ENCODE measurements at regions not wholly inside any gene's neighbourhood (a gene's known extent, or its start where the extent isn't known, plus 50 kb on each side); places are given as distances from the start of the nearest gene placed in this dataset.

DNA sequence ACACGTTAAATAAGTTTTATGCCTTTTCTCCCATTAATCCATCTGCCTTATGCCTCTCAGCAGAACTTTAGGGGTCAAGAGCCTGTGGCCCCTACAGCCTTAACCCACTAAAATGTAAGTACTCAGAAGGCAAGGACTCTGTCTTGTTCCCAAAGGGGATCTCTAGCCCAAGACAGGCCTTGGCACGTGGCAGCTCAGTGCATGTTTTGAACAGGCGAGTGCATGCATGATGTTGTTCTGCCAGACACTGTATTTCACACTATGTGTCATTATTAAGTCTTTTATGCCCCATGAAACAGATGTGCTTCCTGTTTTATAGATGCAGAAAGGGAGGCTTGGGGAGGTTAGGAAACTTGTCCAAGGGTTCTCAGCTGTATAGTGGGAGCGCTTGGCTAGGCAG lies 102.8 kb downstream of the ETS2 start:
- no peak for DNase-seq

- no peak for DNase-seq
Observed at GRCh38 chr21:38905752-38906151, 100.0 kb downstream of the ETS2 start.

DNA sequence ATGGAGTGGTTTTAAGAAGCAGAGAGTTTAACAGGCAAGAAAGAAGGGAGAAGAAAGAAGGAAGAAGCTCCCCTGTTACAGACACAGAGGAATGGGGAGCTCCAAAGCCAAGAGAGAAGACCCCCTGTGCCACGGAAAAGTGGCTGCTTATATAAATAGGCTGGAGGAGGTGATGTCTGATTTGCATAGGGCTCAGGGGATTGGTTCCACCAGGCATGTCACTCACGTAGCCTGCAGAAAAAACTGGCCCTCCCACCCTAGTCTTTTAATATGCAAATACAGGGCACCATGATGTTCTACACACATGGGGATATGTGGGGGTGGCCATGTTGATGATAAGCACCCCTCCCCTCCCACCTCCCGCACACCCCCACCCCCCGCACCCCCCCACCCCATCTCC lies 99.6 kb downstream of the ETS2 start:
- no peak for DNase-seq

GRCh38 chr21:38903690-38904139 lies 98.0 kb downstream of the ETS2 start:
- DNase-seq = no peak

- no peak for DNase-seq
Observed at GRCh38 chr21:38902608-38903445, 97.1 kb downstream of the ETS2 start.

GRCh38 chr21:38900499-38900898 lies 94.8 kb downstream of the ETS2 start:
- DNase-seq = no peak

GRCh38 chr21:38899985-38900384 lies 94.3 kb downstream of the ETS2 start:
- DNase-seq = peak; percentile 38 to 62 (median 46)

- no peak for DNase-seq
Observed at GRCh38 chr21:38899277-38899947, 93.7 kb downstream of the ETS2 start.

GRCh38 chr21:38898422-38899096 lies 92.8 kb downstream of the ETS2 start:
- DNase-seq = peak; percentile 71 to 89 (median 87)

DNA sequence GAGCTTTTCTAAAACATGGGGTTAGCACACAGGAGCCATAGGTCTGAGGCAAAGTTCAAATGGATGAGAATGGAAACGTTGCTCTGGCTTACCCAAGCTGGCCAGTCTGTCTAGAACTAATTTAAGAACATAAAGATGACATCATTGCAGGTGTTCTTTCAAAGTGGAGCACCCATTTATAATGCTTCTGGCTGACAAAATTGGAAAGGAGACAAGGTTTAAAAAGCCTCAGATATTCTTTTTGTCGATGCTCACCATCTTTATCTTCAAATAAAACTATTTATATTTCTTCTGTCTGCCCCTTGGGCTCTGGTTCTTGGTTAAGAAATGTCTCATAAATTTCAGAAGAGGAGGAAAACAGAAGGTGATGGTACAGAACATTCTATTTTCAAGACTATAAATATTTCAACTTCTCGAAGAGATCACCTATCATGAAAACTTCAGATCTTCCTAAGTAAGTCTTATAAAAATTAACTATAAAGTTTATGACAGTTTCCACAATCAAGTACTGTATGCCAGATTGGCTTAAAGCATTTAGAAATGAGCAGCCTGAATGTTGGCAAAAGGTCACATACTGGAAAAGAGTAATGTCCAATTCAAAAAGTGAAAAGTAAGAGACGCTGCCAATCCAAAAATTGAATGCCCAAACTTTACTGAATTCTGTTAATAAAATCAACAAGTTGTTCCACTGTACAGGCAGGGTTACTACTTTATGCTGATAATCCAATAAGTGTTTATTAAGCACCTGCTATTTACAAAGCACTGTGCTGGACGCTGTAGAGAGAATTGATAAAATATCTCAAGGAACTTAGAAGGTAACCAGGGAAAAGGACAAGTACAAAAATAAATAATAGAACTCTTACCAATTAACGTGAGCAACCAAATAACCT lies 92.0 kb downstream of the ETS2 start:
- DNase-seq = no peak

DNA sequence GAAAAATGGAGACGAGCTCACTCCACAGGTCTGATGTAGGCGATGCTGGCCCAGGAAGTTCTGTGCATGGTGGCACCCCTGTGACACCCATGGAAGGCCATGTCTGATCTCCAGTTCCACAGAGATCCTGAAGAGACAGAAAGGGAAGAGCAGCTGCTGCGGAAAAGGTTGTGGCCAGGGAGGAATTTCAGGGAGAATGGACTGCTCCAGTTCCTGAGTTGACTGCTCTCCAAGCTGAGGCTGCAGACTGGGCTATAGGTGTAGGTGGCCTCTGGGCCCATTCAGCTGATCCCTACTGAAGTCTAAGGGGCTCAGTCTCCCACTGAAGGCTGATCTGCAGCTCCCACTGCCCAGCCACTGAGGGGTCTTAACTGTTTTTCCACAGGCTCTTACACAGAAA lies 89.2 kb downstream of the ETS2 start:
- DNase-seq = no peak

GRCh38 chr21:38888991-38889561 lies 83.3 kb downstream of the ETS2 start:
- no peak for DNase-seq

GRCh38 chr21:38887749-38888148 lies 82.0 kb downstream of the ETS2 start:
- no peak for DNase-seq

- no peak for DNase-seq
Observed at GRCh38 chr21:38887062-38887686, 81.4 kb downstream of the ETS2 start.

DNA sequence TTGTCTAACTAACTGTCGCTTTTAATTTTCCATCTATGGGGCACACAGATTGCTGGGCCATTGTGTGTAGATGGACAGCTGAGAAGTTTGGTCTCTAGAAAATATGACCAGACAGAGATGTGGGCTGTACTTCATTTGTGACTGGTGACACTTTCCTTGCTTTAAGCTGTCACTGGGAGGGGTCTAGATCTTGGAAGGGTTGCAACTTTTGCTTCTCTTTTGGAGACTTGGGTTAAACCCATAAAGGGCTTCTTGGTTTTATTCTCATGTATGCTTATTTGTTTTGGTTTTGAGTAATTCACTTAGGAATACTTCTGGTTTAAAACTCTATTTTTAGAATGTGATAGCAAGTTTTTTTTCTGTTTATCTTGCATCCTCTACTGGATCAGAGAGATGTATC lies 80.2 kb downstream of the ETS2 start:
- DNase-seq = no peak

DNA sequence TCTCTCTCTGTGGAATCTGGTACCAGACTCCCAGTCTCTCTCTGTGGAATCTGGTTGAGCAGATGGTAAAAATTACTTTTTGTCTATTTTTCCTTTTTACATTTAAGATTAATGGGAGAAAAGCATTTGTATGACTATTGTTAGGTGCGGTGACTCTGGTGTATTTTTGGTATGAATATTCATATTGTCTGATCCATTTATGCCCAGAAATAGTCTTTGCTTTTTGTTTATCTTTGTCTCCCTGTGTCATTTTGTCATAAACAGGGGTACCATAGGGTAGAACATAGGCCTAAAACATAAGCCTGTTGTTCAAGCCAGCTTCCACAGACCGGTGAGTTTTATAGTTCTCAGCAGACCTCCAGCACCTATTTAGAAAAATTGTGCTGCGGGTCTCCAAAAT lies 78.7 kb downstream of the ETS2 start:
- no peak for DNase-seq

DNA sequence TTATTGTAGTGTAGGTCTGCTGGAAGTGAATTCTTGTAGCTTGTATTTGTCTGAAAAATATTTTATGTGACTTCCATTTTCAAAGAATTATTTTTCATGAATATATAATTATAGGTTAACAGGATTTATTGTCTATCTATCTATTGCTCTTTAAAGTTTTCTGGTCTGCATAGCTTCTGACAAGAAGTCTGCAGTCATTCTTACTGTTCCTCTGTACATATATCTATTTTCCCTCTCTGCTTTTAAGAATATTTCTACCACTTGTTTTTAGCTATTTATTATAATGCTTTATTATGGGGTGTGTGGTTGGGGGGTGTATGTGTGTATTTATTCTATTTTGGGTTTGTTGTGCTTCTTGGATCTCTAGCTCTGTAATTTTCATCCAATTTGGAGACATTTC lies 77.4 kb downstream of the ETS2 start:
- DNase-seq = no peak

DNA sequence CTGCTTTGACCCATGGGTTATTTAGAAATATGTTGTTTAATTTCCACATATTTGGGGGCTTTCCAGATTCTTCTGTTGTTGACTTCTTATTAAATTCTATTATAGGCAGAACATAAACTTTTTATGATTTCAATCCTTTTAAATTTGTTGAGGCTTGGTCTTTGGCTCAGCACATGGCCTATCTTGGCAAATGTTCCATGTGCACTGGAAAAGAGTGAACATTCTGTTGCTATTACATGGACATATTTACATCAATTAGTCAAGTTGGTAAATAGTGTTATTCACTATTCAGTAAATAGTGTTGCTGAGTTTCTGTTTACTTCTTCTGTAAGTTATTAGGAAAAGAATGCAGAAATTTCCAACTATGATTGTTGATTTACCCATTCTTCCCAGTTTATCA lies 75.4 kb downstream of the ETS2 start:
- no peak for DNase-seq

DNA sequence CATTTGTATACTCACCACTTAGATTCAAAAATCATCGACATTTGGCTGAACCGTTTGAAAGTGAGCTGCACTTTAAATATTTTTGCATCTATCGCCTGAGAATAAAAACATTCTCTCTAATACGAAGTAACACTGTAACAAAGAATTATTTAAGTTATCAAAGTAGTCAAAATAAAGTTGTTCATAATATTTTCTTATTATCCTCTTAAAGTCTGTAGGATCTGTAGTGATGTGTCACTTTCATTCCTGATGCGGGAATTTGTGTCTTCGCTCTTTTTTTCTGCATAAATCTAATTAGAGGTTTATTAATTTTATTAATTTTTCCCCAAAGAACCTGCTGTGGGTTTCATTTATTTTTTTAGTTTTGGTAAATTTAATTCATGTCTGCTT lies 74.8 kb downstream of the ETS2 start:
- no peak for DNase-seq

- DNase-seq = peak; percentile 68 to 87 (median 75)
Observed at GRCh38 chr21:38879912-38880576, 74.3 kb downstream of the ETS2 start.
